ENCODE measurements at regions not wholly inside any gene's neighbourhood (a gene's known extent, or its start where the extent isn't known, plus 50 kb on each side); places are given as distances from the start of the nearest gene placed in this dataset.

DNA sequence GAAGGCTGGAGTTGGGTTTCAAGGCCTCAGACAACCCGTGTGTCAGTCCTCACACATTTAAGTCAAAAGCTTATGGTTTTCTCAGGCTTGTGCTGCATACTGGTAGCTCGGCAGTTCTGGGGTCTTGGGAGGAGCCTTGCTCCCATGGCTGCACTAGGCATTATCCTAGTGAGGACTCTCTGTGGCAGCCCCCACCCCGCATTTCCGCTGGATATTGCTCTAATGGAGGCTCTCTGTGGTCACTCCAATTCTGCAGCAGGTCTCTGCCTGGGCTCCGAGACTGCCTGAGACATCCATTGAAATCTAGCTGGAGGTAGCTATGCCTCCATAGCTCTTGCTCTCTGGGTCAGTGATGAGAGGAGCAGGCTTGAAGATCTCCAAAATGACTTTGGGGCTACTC, 311.5 kb upstream of the PTGER4 start:
- TF ChIP-seq, protein P1, sequence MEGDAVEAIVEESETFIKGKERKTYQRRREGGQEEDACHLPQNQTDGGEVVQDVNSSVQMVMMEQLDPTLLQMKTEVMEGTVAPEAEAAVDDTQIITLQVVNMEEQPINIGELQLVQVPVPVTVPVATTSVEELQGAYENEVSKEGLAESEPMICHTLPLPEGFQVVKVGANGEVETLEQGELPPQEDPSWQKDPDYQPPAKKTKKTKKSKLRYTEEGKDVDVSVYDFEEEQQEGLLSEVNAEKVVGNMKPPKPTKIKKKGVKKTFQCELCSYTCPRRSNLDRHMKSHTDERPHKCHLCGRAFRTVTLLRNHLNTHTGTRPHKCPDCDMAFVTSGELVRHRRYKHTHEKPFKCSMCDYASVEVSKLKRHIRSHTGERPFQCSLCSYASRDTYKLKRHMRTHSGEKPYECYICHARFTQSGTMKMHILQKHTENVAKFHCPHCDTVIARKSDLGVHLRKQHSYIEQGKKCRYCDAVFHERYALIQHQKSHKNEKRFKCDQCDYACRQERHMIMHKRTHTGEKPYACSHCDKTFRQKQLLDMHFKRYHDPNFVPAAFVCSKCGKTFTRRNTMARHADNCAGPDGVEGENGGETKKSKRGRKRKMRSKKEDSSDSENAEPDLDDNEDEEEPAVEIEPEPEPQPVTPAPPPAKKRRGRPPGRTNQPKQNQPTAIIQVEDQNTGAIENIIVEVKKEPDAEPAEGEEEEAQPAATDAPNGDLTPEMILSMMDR (conservative IDR thresholded peaks at IDR 0.05; ENCODE audit: low read depth, low read length) = no peak
- no peak for TF ChIP-seq EZH2 (IDR thresholded peaks at IDR 0.05; ENCODE audit: borderline replicate concordance, low read depth, low read length, poor library complexity, severe bottlenecking)

Measured in A673 (cell line).